K562 (cell line): ENCODE measurements at regions not wholly inside any gene's neighbourhood (a gene's known extent, or its start where the extent isn't known, plus 50 kb on each side); places are given as distances from the start of the nearest gene placed in this dataset.
"Not testable (repeated sequence)": the region's sequence is repeated elsewhere in the genome, so short reads cannot be mapped to it uniquely, and the experiment has no call there.

Experiments used
- CHD4 ChIP-seq: fragments of 200-600 bp; sonication (generic); IDR thresholded peaks from 3 replicates; pipeline ENCODE4 v1.6.1; 2012; ENCODE audit warnings: low read depth, mild to moderate bottlenecking, mixed read lengths, low read length, inconsistent platforms; ENCODE audit not compliant: insufficient read depth, insufficient replicate concordance, poor library complexity, severe bottlenecking
- CTCF ChIP-seq, 3 experiments: IDR thresholded peaks in 2 of 3; conservative IDR thresholded peaks in 1 of 3; 2 replicates each; pipeline ENCODE4 v1.5.1; 2011 to 2012; ENCODE audit warnings: low read length in 3 of 3, mild to moderate bottlenecking in 3 of 3, control low read depth in 2 of 3, improper control_type of control experiment in 1 of 3, inconsistent platforms in 1 of 3, low read depth in 1 of 3, mixed read lengths in 1 of 3, moderate library complexity in 1 of 3; ENCODE audit not compliant: insufficient read depth in 2 of 3
- ELF1 ChIP-seq: fragments of 200-800 bp; sonication (Bioruptor generic); IDR thresholded peaks from 2 replicates; pipeline ENCODE4 v1.6.1; 2016; ENCODE audit warnings: missing genetic modification characterization, missing compliant biosample characterization
- GABPB1 ChIP-seq: sonication (generic); formaldehyde crosslinking; IDR thresholded peaks from 2 replicates; pipeline ENCODE4 v1.8.0; 2022; ENCODE audit warnings: mild to moderate bottlenecking, missing genetic modification reagents
- HDAC1 ChIP-seq, 2 experiments: fragments of 450-650 bp; IDR thresholded peaks; 2 replicates each; pipeline ENCODE4 v1.6.1; 2016 to 2017; ENCODE audit warnings: inconsistent platforms in 1 of 2, mild to moderate bottlenecking in 1 of 2, moderate library complexity in 1 of 2
- JUND ChIP-seq, 2 experiments: IDR thresholded peaks; 2 replicates in 1 of 2; 3 replicates in 1 of 2; pipeline ENCODE4 v1.6.1; 2011; ENCODE audit warnings: borderline replicate concordance in 2 of 2, low read depth in 2 of 2, low read length in 2 of 2, improper control_type of control experiment in 1 of 2, missing biosample characterization in 1 of 2, missing genetic modification characterization in 1 of 2, missing genetic modification reagents in 1 of 2
- NFIC ChIP-seq: fragments of 450-650 bp; IDR thresholded peaks from 2 replicates; pipeline ENCODE4 v1.6.1; 2017; ENCODE audit warnings: mild to moderate bottlenecking, inconsistent platforms
- NR2C1 ChIP-seq, 2 experiments: fragments of 450-650 bp; IDR thresholded peaks; 2 replicates each; pipeline ENCODE4 v1.6.1; 2017; ENCODE audit warnings: mild to moderate bottlenecking in 2 of 2, antibody characterized with exemption in 1 of 2, inconsistent platforms in 1 of 2, missing compliant biosample characterization in 1 of 2, missing genetic modification characterization in 1 of 2
- NRF1 ChIP-seq, 2 experiments: fragments of 450-650 bp; IDR thresholded peaks in 1 of 2; conservative IDR thresholded peaks in 1 of 2; 2 replicates each; pipeline ENCODE4 v1.6.1; 2014; ENCODE audit warnings: mild to moderate bottlenecking in 2 of 2
- PML ChIP-seq: IDR thresholded peaks from 2 replicates; pipeline ENCODE4 v1.6.1; 2012; ENCODE audit warnings: low read length, inconsistent platforms
- SPI1 ChIP-seq: IDR thresholded peaks from 2 replicates; pipeline ENCODE4 v1.6.1; 2011; ENCODE audit warnings: low read depth, low read length, control low read depth, borderline replicate concordance
- ZNF311 ChIP-seq: fragments of 250-450 bp; sonication (Bioruptor Pico); IDR thresholded peaks from 2 replicates; pipeline ENCODE4 v1.4.0; 2020; ENCODE audit warnings: mild to moderate bottlenecking, moderate library complexity

- not testable (repeated sequence) for TF ChIP-seq CTCF (IDR thresholded peaks at IDR 0.05 in 2 of 3, conservative IDR thresholded peaks at IDR 0.05 in 1 of 3; ENCODE audit: insufficient read depth in 2 of 3, low read depth in 1 of 3, low read length in 3 of 3); NFIC; ELF1; JUND (IDR thresholded peaks at IDR 0.05; ENCODE audit: borderline replicate concordance, low read depth, low read length); JUND (tag; IDR thresholded peaks at IDR 0.05; ENCODE audit: borderline replicate concordance, low read depth, low read length); ZNF311; NRF1 (conservative IDR thresholded peaks at IDR 0.05 in 1 of 2, IDR thresholded peaks at IDR 0.05 in 1 of 2); SPI1; GABPB1 (CRISPR knock-in tag); NR2C1 (IDR thresholded peaks at IDR 0.05); NR2C1 (tag; IDR thresholded peaks at IDR 0.05); CHD4; HDAC1 (IDR thresholded peaks at IDR 0.05); PML
These were observed 74.7 kb upstream of the TBL1XR1 start for GRCh38 chr3:177271811-177272501.
